Naive thymus-derived CD4-positive, alpha-beta T cell (primary cell): ENCODE measurements at regions not wholly inside any gene's neighbourhood (a gene's known extent, or its start where the extent isn't known, plus 50 kb on each side); places are given as distances from the start of the nearest gene placed in this dataset.
"Not testable (repeated sequence)": the region's sequence is repeated elsewhere in the genome, so short reads cannot be mapped to it uniquely, and the experiment has no call there.

ENCODE experiments used
- ATAC-seq: fragments of 150-1000 bp; cut with Tn5 transposase; 2 replicates; pipeline ENCODE4 v1.10.0; 2021; ENCODE audit warnings: mild to moderate bottlenecking, moderate library complexity
- CTCF ChIA-PET: fragments of 350-600 bp; sonication (Branson Sonifier 250); formaldehyde crosslinking; loops from one replicate; lab custom pipeline; 2021; ENCODE audit warnings: antibody characterized with exemption; lab: Charles Lee
- POLR2A ChIA-PET: fragments of 350-600 bp; sonication (Branson Sonifier 250); formaldehyde crosslinking; loops from one replicate; lab custom pipeline; 2021; ENCODE audit warnings: antibody characterized with exemption, inconsistent platforms; lab: Charles Lee
- DNase-seq, 9 donors: peaks; one replicate each; pipeline versions ENCODE4 v3.0.0 to v3.0.0-alpha.2; 2020 to 2022; ENCODE audit warnings: mixed read lengths in 1 of 9
- H3K27ac ChIP-seq: one replicate; pipeline ENCODE4 v1.7.0; 2013; ENCODE audit warnings: mild to moderate bottlenecking, low read depth, low read length, moderate library complexity
- H3K27me3 ChIP-seq, 2 donors: one replicate each; pipeline ENCODE4 v1.7.0; 2013; ENCODE audit warnings: low read length in 2 of 2, mild to moderate bottlenecking in 2 of 2, moderate library complexity in 2 of 2; ENCODE audit not compliant: control insufficient read depth in 2 of 2, insufficient read depth in 2 of 2
- H3K36me3 ChIP-seq, 3 experiments: 1 replicate in 2 of 3; 2 replicates in 1 of 3; pipeline ENCODE4 v1.7.0; 2013; ENCODE audit warnings: low read length in 3 of 3, mild to moderate bottlenecking in 3 of 3, moderate library complexity in 1 of 3; ENCODE audit not compliant: insufficient read depth in 3 of 3, control insufficient read depth in 2 of 3
- H3K4me1 ChIP-seq, 2 donors: one replicate each; pipeline ENCODE4 v1.7.0; 2013; ENCODE audit warnings: low read length in 2 of 2, mild to moderate bottlenecking in 2 of 2, moderate library complexity in 1 of 2; ENCODE audit not compliant: control insufficient read depth in 2 of 2, insufficient read depth in 2 of 2
- H3K4me3 ChIP-seq: 2 replicates; pipeline ENCODE4 v1.7.0; 2013; ENCODE audit warnings: mild to moderate bottlenecking, low read length
- H3K9me3 ChIP-seq, 3 experiments: 1 replicate in 2 of 3; 2 replicates in 1 of 3; pipeline ENCODE4 v1.7.0; 2013; ENCODE audit warnings: low read length in 3 of 3; ENCODE audit not compliant: control insufficient read depth in 2 of 3
- H3K27ac Mint-ChIP-seq, 9 donors: one replicate each; pipeline ENCODE4 v1.8.0; 2020 to 2022; ENCODE audit warnings: mixed read lengths in 9 of 9, mild to moderate bottlenecking in 8 of 9, moderate library complexity in 5 of 9, inconsistent platforms in 2 of 9
- H3K27me3 Mint-ChIP-seq, 5 donors: one replicate each; pipeline ENCODE4 v1.8.0; 2021 to 2022; ENCODE audit warnings: mixed read lengths in 5 of 5, mild to moderate bottlenecking in 1 of 5
- H3K36me3 Mint-ChIP-seq, 5 donors: one replicate each; pipeline ENCODE4 v1.8.0; 2020 to 2022; ENCODE audit warnings: mixed read lengths in 5 of 5, mild to moderate bottlenecking in 3 of 5, inconsistent platforms in 1 of 5
- H3K4me1 Mint-ChIP-seq, 7 donors: one replicate each; pipeline ENCODE4 v1.8.0; 2020 to 2022; ENCODE audit warnings: mixed read lengths in 7 of 7, mild to moderate bottlenecking in 3 of 7, inconsistent platforms in 1 of 7
- H3K4me3 Mint-ChIP-seq, 10 donors: one replicate each; pipeline ENCODE4 v1.8.0; 2020 to 2022; ENCODE audit warnings: mild to moderate bottlenecking in 10 of 10, mixed read lengths in 10 of 10, moderate library complexity in 6 of 10, inconsistent platforms in 2 of 10
- H3K9me3 Mint-ChIP-seq, 11 donors: one replicate each; pipeline ENCODE4 v1.8.0; 2020 to 2022; ENCODE audit warnings: mixed read lengths in 11 of 11, mild to moderate bottlenecking in 4 of 11, inconsistent platforms in 1 of 11, moderate library complexity in 1 of 11
- intact Hi-C, 2 donors: fragments of 100-400 bp; cut with micrococcal nuclease; formaldehyde crosslinking; loops; one replicate each; pipeline ENCODE4 v1.15.1; 2023

GRCh38 chr9:95780751-95781150 lies 94.7 kb upstream of the ERCC6L2 start:
- Mint-ChIP-seq H3K27me3 (peaks cover 0 to 21% (median 0%) of the 10 kb centered on the region in 5 donors), H3K36me3 (peaks cover 0 to 1% (median 0%) of the 10 kb centered on the region in 5 donors), H3K27ac (no peak overlapping the region), H3K4me1 (peaks cover 0 to 2% (median 0%) of the 10 kb centered on the region in 7 donors), H3K4me3 (no peak overlapping the region), H3K9me3 (peaks cover 0 to 2% (median 0%) of the 10 kb centered on the region in 11 donors)
- ATAC-seq (no peak), DNase-seq (no peak)
- H3K36me3 ChIP-seq, result no peaks in the 10 kb centered on the region
- H3K4me3 ChIP-seq, result no peak overlapping the region
- H3K9me3 ChIP-seq, result no peaks in the 10 kb centered on the region
- POLR2A ChIA-PET, result no interaction called here
- H3K27ac ChIP-seq, result no peak overlapping the region
- intact Hi-C loops, result no loop called here
- H3K27me3 ChIP-seq, result no peaks in the 10 kb centered on the region
- H3K4me1 ChIP-seq, result no peaks in the 10 kb centered on the region
- CTCF ChIA-PET, result no interaction called here

- Histone ChIP-seq H3K9me3 (no peaks in the 10 kb centered on the region), H3K27ac (no peak overlapping the region), H3K36me3 (no peaks in the 10 kb centered on the region), H3K4me3 (no peak overlapping the region), H3K4me1 (no peaks in the 10 kb centered on the region), H3K27me3 (no peaks in the 10 kb centered on the region)
- Mint-ChIP-seq H3K4me3 (no peak overlapping the region), H3K9me3 (peaks cover 0 to 2% (median 0%) of the 10 kb centered on the region in 11 donors), H3K4me1 (peaks cover 0 to 2% (median 0%) of the 10 kb centered on the region in 7 donors), H3K36me3 (peaks cover 0 to 1% (median 0%) of the 10 kb centered on the region in 5 donors), H3K27me3 (peaks cover 0 to 26% (median 0%) of the 10 kb centered on the region in 5 donors), H3K27ac (no peak overlapping the region)
- ChIA-PET POLR2A (no interaction called here), CTCF (no interaction called here)
- DNase-seq (no peak), ATAC-seq (no peak)
- intact Hi-C loops, result no loop called here
Measured at GRCh38 chr9:95780121-95780520, 95.4 kb upstream of the ERCC6L2 start.

- H3K27me3 ChIP-seq, H3K27ac Mint-ChIP-seq, H3K4me3 Mint-ChIP-seq, H3K27ac ChIP-seq, H3K4me1 ChIP-seq, H3K9me3 ChIP-seq, H3K4me1 Mint-ChIP-seq, H3K36me3 Mint-ChIP-seq, ATAC-seq, POLR2A ChIA-PET, DNase-seq, CTCF ChIA-PET, H3K36me3 ChIP-seq, H3K9me3 Mint-ChIP-seq, intact Hi-C loops, H3K4me3 ChIP-seq: not testable (repeated sequence)
- peaks cover 0 to 31% (median 0%) of the 10 kb centered on the region in 5 donors for H3K27me3 Mint-ChIP-seq
Measured at GRCh38 chr9:95779597-95779996, 95.9 kb upstream of the ERCC6L2 start.

GRCh38 chr9:95778957-95779356 lies 96.5 kb upstream of the ERCC6L2 start:
- H3K4me1 ChIP-seq, result no peaks in the 10 kb centered on the region
- Mint-ChIP-seq H3K9me3 (no peaks in the 10 kb centered on the region), H3K4me1 (peaks cover 0 to 2% (median 0%) of the 10 kb centered on the region in 7 donors), H3K27me3 (peaks cover 0 to 33% (median 0%) of the 10 kb centered on the region in 5 donors), H3K36me3 (peaks cover 0 to 1% (median 0%) of the 10 kb centered on the region in 5 donors), H3K4me3 (no peak overlapping the region), H3K27ac (no peak overlapping the region)
- ChIA-PET CTCF (no interaction called here), POLR2A (no interaction called here)
- no peaks in the 10 kb centered on the region for H3K9me3 ChIP-seq
- DNase-seq, result no peak
- H3K27ac ChIP-seq, result no peak overlapping the region
- no peak overlapping the region for H3K4me3 ChIP-seq
- no peaks in the 10 kb centered on the region for H3K27me3 ChIP-seq
- ATAC-seq, result no peak
- intact Hi-C loops, result no loop called here
- H3K36me3 ChIP-seq, result no peaks in the 10 kb centered on the region

GRCh38 chr9:95777136-95777535 lies 98.4 kb upstream of the ERCC6L2 start:
- no peak for ATAC-seq
- H3K4me3 ChIP-seq, result no peak overlapping the region
- H3K27ac ChIP-seq, result no peak overlapping the region
- ChIA-PET CTCF (no interaction called here), POLR2A (no interaction called here)
- Mint-ChIP-seq H3K9me3 (no peaks in the 10 kb centered on the region), H3K36me3 (peaks cover 0 to 1% (median 0%) of the 10 kb centered on the region in 5 donors), H3K27me3 (peaks cover 0 to 37% (median 4%) of the 10 kb centered on the region in 5 donors), H3K4me1 (peaks cover 0 to 8% (median 3%) of the 10 kb centered on the region in 7 donors), H3K4me3 (no peak overlapping the region), H3K27ac (no peak overlapping the region)
- intact Hi-C loops, result no loop called here
- no peaks in the 10 kb centered on the region for H3K4me1 ChIP-seq
- DNase-seq, result no peak
- no peaks in the 10 kb centered on the region for H3K36me3 ChIP-seq
- H3K27me3 ChIP-seq, result no peaks in the 10 kb centered on the region
- no peaks in the 10 kb centered on the region for H3K9me3 ChIP-seq

- no peak overlapping the region for H3K27ac Mint-ChIP-seq
- peaks cover 0 to 41% (median 8%) of the 10 kb centered on the region in 5 donors for H3K27me3 Mint-ChIP-seq
- ATAC-seq, result no peak
- Histone ChIP-seq H3K27ac (no peak overlapping the region), H3K4me1 (peaks cover 0 to 4% of the 10 kb centered on the region in 2 donors), H3K36me3 (no peaks in the 10 kb centered on the region), H3K9me3 (no peaks in the 10 kb centered on the region), H3K4me3 (no peak overlapping the region), H3K27me3 (no peaks in the 10 kb centered on the region)
- DNase-seq, result no peak
- POLR2A ChIA-PET, result no interaction called here
- peaks cover 0 to 1% (median 0%) of the 10 kb centered on the region in 5 donors for H3K36me3 Mint-ChIP-seq
- H3K4me1 Mint-ChIP-seq, result peaks cover 0 to 18% (median 9%) of the 10 kb centered on the region in 7 donors
- no peaks in the 10 kb centered on the region for H3K9me3 Mint-ChIP-seq
- no peak overlapping the region for H3K4me3 Mint-ChIP-seq
- intact Hi-C loops, result no loop called here
- CTCF ChIA-PET, result no interaction called here
Measured at GRCh38 chr9:95776176-95776575, 99.3 kb upstream of the ERCC6L2 start.

- Histone ChIP-seq H3K27ac (no peak overlapping the region), H3K9me3 (no peaks in the 10 kb centered on the region), H3K4me3 (no peak overlapping the region), H3K27me3 (no peaks in the 10 kb centered on the region), H3K36me3 (no peaks in the 10 kb centered on the region), H3K4me1 (peaks cover 0 to 4% of the 10 kb centered on the region in 2 donors)
- Mint-ChIP-seq H3K36me3 (peaks cover 0 to 1% (median 0%) of the 10 kb centered on the region in 5 donors), H3K4me3 (no peak overlapping the region), H3K27ac (no peak overlapping the region), H3K9me3 (no peaks in the 10 kb centered on the region), H3K4me1 (peaks cover 0 to 27% (median 10%) of the 10 kb centered on the region in 7 donors), H3K27me3 (peaks cover 6 to 51% (median 18%) of the 10 kb centered on the region in 5 donors)
- ATAC-seq (no peak), DNase-seq (no peak)
- CTCF ChIA-PET, result no interaction called here
- POLR2A ChIA-PET, result no interaction called here
- intact Hi-C loops, result no loop called here
Measured at GRCh38 chr9:95775191-95775590, 100.3 kb upstream of the ERCC6L2 start.
